Tibial artery (tissue), 4 donors: ENCODE measurements at regions not wholly inside any gene's neighbourhood (a gene's known extent, or its start where the extent isn't known, plus 50 kb on each side); places are given as distances from the start of the nearest gene placed in this dataset.

Experiments
- DNase-seq, 2 donors: peaks; one replicate each; pipeline ENCODE4 v3.0.0-alpha.2; 2019
- H3K27ac ChIP-seq, 2 donors: fragments of 200-600 bp; sonication (generic) in 1 of 2; 1 replicate in 1 of 2; 2 replicates in 1 of 2; pipeline ENCODE4 v1.5.1; 2018 to 2019; ENCODE audit warnings: mild to moderate bottlenecking in 1 of 2
- H3K27me3 ChIP-seq, 2 donors: fragments of 200-600 bp; sonication (generic) in 1 of 2; one replicate each; pipeline versions ENCODE4 v1.5.1 to v1.6.0; 2016 to 2019
- H3K36me3 ChIP-seq, 3 donors: fragments of 200-600 bp; sonication (generic) in 2 of 3; one replicate each; pipeline ENCODE4 v1.5.1; 2016 to 2019; ENCODE audit warnings: mild to moderate bottlenecking in 2 of 3
- H3K4me1 ChIP-seq, 4 donors: fragments of 200-600 bp; sonication (generic) in 2 of 4; 1 replicate in 3 of 4; 2 replicates in 1 of 4; pipeline ENCODE4 v1.5.1; 2016 to 2019
- H3K4me3 ChIP-seq, 2 donors: fragments of 200-600 bp; sonication (generic) in 1 of 2; 1 replicate in 1 of 2; 2 replicates in 1 of 2; pipeline ENCODE4 v1.5.1; 2018 to 2019; ENCODE audit warnings: mild to moderate bottlenecking in 2 of 2
- H3K9me3 ChIP-seq, 3 donors: fragments of 200-600 bp; sonication (generic) in 1 of 3; one replicate each; pipeline ENCODE4 v1.5.1; 2016 to 2019
- CTCF ChIP-seq, 2 experiments: fragments of 200-600 bp in 1 of 2; fragments of 450-650 bp in 1 of 2; IDR thresholded peaks; one replicate each; pipeline ENCODE4 v1.5.1; 2017 to 2019; ENCODE audit warnings: antibody characterized with exemption in 2 of 2, mild to moderate bottlenecking in 1 of 2, moderate library complexity in 1 of 2
- intact Hi-C: fragments of 100-400 bp; cut with DNase I; formaldehyde crosslinking; loops from one replicate; pipeline ENCODE4 v1.15.0; 2023; ENCODE audit warnings: low total_unique reads

GRCh38 chr5:28329176-28329575 is 1290.8 kb upstream of the CDH9 start:
- TF ChIP-seq CTCF (IDR thresholded peaks at IDR 0.05) = no peak
- H3K36me3 ChIP-seq = no peaks in the 10 kb centered on the region
- intact Hi-C loops = no loop called here
- H3K27me3 ChIP-seq = no peaks in the 10 kb centered on the region
- no peak for DNase-seq
- H3K4me3 ChIP-seq = no peak overlapping the region
- no peak overlapping the region for H3K27ac ChIP-seq
- no peaks in the 10 kb centered on the region for H3K9me3 ChIP-seq
- H3K4me1 ChIP-seq = no peaks in the 10 kb centered on the region

- Histone ChIP-seq H3K36me3 (no peaks in the 10 kb centered on the region), H3K27me3 (no peaks in the 10 kb centered on the region), H3K27ac (no peak overlapping the region), H3K4me1 (no peaks in the 10 kb centered on the region), H3K4me3 (no peak overlapping the region), H3K9me3 (no peaks in the 10 kb centered on the region)
- TF ChIP-seq CTCF (IDR thresholded peaks at IDR 0.05) = no peak
- intact Hi-C loops = no loop called here
- DNase-seq = no peak
Observed at GRCh38 chr5:28328681-28329080, 1290.3 kb upstream of the CDH9 start.

GRCh38 chr5:28324174-28324573 is 1285.8 kb upstream of the CDH9 start:
- no peak for DNase-seq
- intact Hi-C loops = no loop called here
- Histone ChIP-seq H3K36me3 (no peaks in the 10 kb centered on the region), H3K27me3 (no peaks in the 10 kb centered on the region), H3K27ac (no peak overlapping the region), H3K9me3 (no peaks in the 10 kb centered on the region), H3K4me3 (no peak overlapping the region), H3K4me1 (no peaks in the 10 kb centered on the region)
- TF ChIP-seq CTCF (IDR thresholded peaks at IDR 0.05) = no peak

GRCh38 chr5:28313953-28314352 is 1275.6 kb upstream of the CDH9 start:
- H3K4me3 ChIP-seq = no peak overlapping the region
- no peaks in the 10 kb centered on the region for H3K4me1 ChIP-seq
- DNase-seq = no peak
- H3K9me3 ChIP-seq = no peaks in the 10 kb centered on the region
- no peak for TF ChIP-seq CTCF (IDR thresholded peaks at IDR 0.05)
- intact Hi-C loops = no loop called here
- H3K27ac ChIP-seq = no peak overlapping the region
- no peaks in the 10 kb centered on the region for H3K27me3 ChIP-seq
- H3K36me3 ChIP-seq = no peaks in the 10 kb centered on the region

GRCh38 chr5:28313321-28313951 is 1275.0 kb upstream of the CDH9 start:
- Histone ChIP-seq H3K27ac (no peak overlapping the region), H3K36me3 (no peaks in the 10 kb centered on the region), H3K4me3 (no peak overlapping the region), H3K27me3 (no peaks in the 10 kb centered on the region), H3K4me1 (no peaks in the 10 kb centered on the region), H3K9me3 (no peaks in the 10 kb centered on the region)
- intact Hi-C loops = no loop called here
- no peak for TF ChIP-seq CTCF (IDR thresholded peaks at IDR 0.05)
- DNase-seq = no peak

- no peak for DNase-seq
- no peak for TF ChIP-seq CTCF (IDR thresholded peaks at IDR 0.05)
- H3K4me1 ChIP-seq = peaks cover 0 to 9% (median 0%) of the 10 kb centered on the region in 4 donors
- H3K36me3 ChIP-seq = no peaks in the 10 kb centered on the region
- no peak overlapping the region for H3K27ac ChIP-seq
- intact Hi-C loops = no loop called here
- H3K9me3 ChIP-seq = no peaks in the 10 kb centered on the region
- H3K4me3 ChIP-seq = no peak overlapping the region
- no peaks in the 10 kb centered on the region for H3K27me3 ChIP-seq
Observed at GRCh38 chr5:28310696-28311095, 1272.3 kb upstream of the CDH9 start.
